MM.1S (cell line): ENCODE measurements at regions not wholly inside any gene's neighbourhood (a gene's known extent, or its start where the extent isn't known, plus 50 kb on each side); places are given as distances from the start of the nearest gene placed in this dataset.

Experiments used
- CTCF ChIP-seq: fragments of 300-600 bp; sonication (generic); IDR thresholded peaks from 2 replicates; pipeline ENCODE4 v1.5.1; 2016; ENCODE audit warnings: antibody characterized with exemption, low read length, mixed read lengths
- EZH2 ChIP-seq: fragments of 300-600 bp; sonication (generic); optimal IDR thresholded peaks from 2 replicates; pipeline ENCODE3; 2017; ENCODE audit warnings: low read depth, mild to moderate bottlenecking, antibody characterized with exemption, low read length, mixed read lengths
- EZH2phosphoT487 ChIP-seq: fragments of 300-600 bp; sonication (generic); IDR thresholded peaks from 2 replicates; pipeline ENCODE4 v1.6.1; 2018; ENCODE audit warnings: antibody characterized with exemption, low read length

- TF ChIP-seq CTCF: no peak
- no peak for TF ChIP-seq EZH2
- no peak for TF ChIP-seq EZH2phosphoT487
Observed at GRCh38 chr10:78892338-78893176, 176.2 kb upstream of the ZMIZ1 start.
